ENCODE measurements at regions not wholly inside any gene's neighbourhood (a gene's known extent, or its start where the extent isn't known, plus 50 kb on each side); places are given as distances from the start of the nearest gene placed in this dataset.
A peak's percentile ranks its signal among the peaks of the same experiment; 100 is the strongest.

DNA sequence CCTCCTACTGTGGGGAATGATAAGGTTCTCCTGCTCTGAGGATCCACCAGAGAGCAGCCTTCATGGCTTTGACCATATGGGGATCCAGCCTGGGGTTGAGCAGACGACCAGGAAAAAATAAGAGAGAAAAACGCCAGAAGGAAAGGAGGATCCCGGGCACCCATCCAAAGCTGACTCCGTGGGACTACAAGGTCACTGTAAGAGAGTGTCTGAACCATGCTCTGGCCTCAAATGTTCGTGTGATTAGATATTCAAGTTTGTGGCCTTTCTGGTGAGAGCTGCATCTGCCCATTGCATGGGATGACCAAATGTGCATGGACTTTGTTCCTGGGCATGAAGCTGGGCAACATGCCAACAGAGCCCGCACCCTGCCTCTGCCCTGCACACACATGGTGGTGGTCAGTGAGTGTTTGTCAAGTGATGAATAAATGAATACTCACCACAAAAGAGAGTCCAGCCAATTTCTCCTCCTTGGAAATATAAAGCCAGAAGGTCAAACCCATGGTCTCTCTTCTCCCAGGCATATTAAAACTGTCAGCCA lies 346.0 kb upstream of the GATB start (continued):
- no peak for TF ChIP-seq ZBTB44 (tag by site-specific recombination; IDR thresholded peaks at IDR 0.05)
- TF ChIP-seq REST (tag by site-specific recombination; IDR thresholded peaks at IDR 0.05), result no peak
- TF ChIP-seq ZNF701 (tag by site-specific recombination; IDR thresholded peaks at IDR 0.05), result no peak
- TF ChIP-seq, protein P1, sequence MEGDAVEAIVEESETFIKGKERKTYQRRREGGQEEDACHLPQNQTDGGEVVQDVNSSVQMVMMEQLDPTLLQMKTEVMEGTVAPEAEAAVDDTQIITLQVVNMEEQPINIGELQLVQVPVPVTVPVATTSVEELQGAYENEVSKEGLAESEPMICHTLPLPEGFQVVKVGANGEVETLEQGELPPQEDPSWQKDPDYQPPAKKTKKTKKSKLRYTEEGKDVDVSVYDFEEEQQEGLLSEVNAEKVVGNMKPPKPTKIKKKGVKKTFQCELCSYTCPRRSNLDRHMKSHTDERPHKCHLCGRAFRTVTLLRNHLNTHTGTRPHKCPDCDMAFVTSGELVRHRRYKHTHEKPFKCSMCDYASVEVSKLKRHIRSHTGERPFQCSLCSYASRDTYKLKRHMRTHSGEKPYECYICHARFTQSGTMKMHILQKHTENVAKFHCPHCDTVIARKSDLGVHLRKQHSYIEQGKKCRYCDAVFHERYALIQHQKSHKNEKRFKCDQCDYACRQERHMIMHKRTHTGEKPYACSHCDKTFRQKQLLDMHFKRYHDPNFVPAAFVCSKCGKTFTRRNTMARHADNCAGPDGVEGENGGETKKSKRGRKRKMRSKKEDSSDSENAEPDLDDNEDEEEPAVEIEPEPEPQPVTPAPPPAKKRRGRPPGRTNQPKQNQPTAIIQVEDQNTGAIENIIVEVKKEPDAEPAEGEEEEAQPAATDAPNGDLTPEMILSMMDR (tag by site-specific recombination; IDR thresholded peaks at IDR 0.05), result no peak
- no peak for TF ChIP-seq ZNF623 (tag by site-specific recombination; IDR thresholded peaks at IDR 0.05)
- TF ChIP-seq REPIN1 (tag by site-specific recombination; IDR thresholded peaks at IDR 0.05; ENCODE audit: low read depth), result no peak
- TF ChIP-seq ZNF629 (tag by site-specific recombination; IDR thresholded peaks at IDR 0.05), result no peak
- TF ChIP-seq ZIC2 (tag by site-specific recombination; IDR thresholded peaks at IDR 0.05), result no peak
- TF ChIP-seq ZNF549 (tag by site-specific recombination; IDR thresholded peaks at IDR 0.05), result no peak
- no peak for TF ChIP-seq ZNF510 (tag by site-specific recombination; IDR thresholded peaks at IDR 0.05; ENCODE audit: insufficient replicate concordance)

GRCh38 chr4:152106113-152106763 lies 345.4 kb upstream of the GATB start:
- H3K9me3 ChIP-seq (ENCODE audit: control insufficient read depth, insufficient read depth, low read depth, low read length), result no peaks in the 10 kb centered on the region
- H3K4me1 ChIP-seq (ENCODE audit: control insufficient read depth, insufficient read depth, low read length), result no peaks in the 10 kb centered on the region
- POLR2A ChIA-PET, result no interaction called here
- no peak overlapping the region for H3K4me3 ChIP-seq (ENCODE audit: low read depth, low read length)
- no peak overlapping the region for H3K27ac ChIP-seq (ENCODE audit: extremely low read depth, low read depth, low read length)
- CTCF ChIA-PET, result interaction anchor here (1.7 kb wide), 1 partner anchor 222 kb away, joined by 4 read pairs; no protein-coding TSS in a partner anchor
- no peaks in the 10 kb centered on the region for H3K36me3 ChIP-seq (ENCODE audit: control insufficient read depth in 2 of 2, insufficient read depth in 1 of 2, low read length in 2 of 2)
- TF ChIP-seq ZNF391 (tag by site-specific recombination; IDR thresholded peaks at IDR 0.05; ENCODE audit: borderline replicate concordance, low read depth), result no peak
- TF ChIP-seq ZEB2 (tag by site-specific recombination; IDR thresholded peaks at IDR 0.05), result no peak
- no peak for TF ChIP-seq ZBTB49 (tag by site-specific recombination; IDR thresholded peaks at IDR 0.05; ENCODE audit: low read depth)
- no peak for TF ChIP-seq ZNF416 (tag by site-specific recombination; IDR thresholded peaks at IDR 0.05)
- no peak for TF ChIP-seq TCF7L2 (IDR thresholded peaks at IDR 0.05; ENCODE audit: borderline replicate concordance, low read depth, low read length)
- TF ChIP-seq KLF17 (tag by site-specific recombination; IDR thresholded peaks at IDR 0.05), result 0 out of 2 replicates have a peak, but pooled peaks have one; percentile 32
- no peak for TF ChIP-seq ZNF654 (tag by site-specific recombination; IDR thresholded peaks at IDR 0.05; ENCODE audit: low read depth)
- no peak for TF ChIP-seq ZNF274 (IDR thresholded peaks at IDR 0.05; ENCODE audit: low read length)
- TF ChIP-seq ZNF274 (tag by site-specific recombination; IDR thresholded peaks at IDR 0.05; ENCODE audit: borderline replicate concordance), result no peak
- no peak for TF ChIP-seq ZNF560 (tag by site-specific recombination; IDR thresholded peaks at IDR 0.05; ENCODE audit: borderline replicate concordance)
- no peak for TF ChIP-seq ZNF37A (tag by site-specific recombination; IDR thresholded peaks at IDR 0.05)
- TF ChIP-seq ZNF341 (tag by site-specific recombination; IDR thresholded peaks at IDR 0.05; ENCODE audit: low read depth), result no peak
- 0 out of 2 replicates have a peak, but pooled peaks have one; percentile 63 for TF ChIP-seq ZNF660 (tag by site-specific recombination; IDR thresholded peaks at IDR 0.05)
- peak; percentile 70; the same call in 1 of the 2 replicates for TF ChIP-seq ZFP69B (tag by site-specific recombination; IDR thresholded peaks at IDR 0.05)
- no peak for TF ChIP-seq HOXC10 (CRISPR knock-in tag; IDR thresholded peaks at IDR 0.05)
